ENCODE measurements at regions not wholly inside any gene's neighbourhood (a gene's known extent, or its start where the extent isn't known, plus 50 kb on each side); places are given as distances from the start of the nearest gene placed in this dataset.

DNA sequence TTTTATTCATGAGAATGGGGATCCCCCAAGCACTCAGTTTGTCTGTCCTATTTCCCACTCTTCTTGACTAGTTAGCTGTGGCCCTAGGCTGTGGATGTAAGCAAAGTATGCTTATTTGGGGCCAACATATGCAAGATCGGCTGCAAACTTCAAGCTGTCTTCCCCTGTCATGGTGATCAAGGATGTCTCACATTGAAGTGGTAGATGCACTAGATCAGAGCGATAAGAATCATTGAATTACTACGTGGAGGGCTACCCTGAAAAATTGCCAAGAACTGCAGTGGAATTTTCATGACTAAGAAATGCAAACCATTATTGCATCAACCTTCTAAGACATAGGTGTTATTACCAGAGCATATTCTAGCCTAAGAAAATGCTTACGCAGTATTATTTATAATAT is 527.4 kb downstream of the RNF144A start:
- TF ChIP-seq POLR2AphosphoS5 (IDR thresholded peaks at IDR 0.05): no peak
- TF ChIP-seq CTCF (IDR thresholded peaks at IDR 0.05): no peak
- no peak for TF ChIP-seq EP300 (IDR thresholded peaks at IDR 0.05)
- TF ChIP-seq POLR2A (IDR thresholded peaks at IDR 0.05; ENCODE audit: low read depth): no peak
- Histone ChIP-seq H3K36me3 (no peaks in the 10 kb centered on the region), H3K4me3 (no peak overlapping the region), H3K27me3 (no peaks in the 10 kb centered on the region), H3K27ac (replicated peaks in 1 of 4) (no peak overlapping the region), H3K4me1 (no peaks in the 10 kb centered on the region), H3K9me3 (no peaks in the 10 kb centered on the region)
- WGBS: 83% methylated on average over 4 of the region's 4 CpGs
- intact Hi-C loops (cut with DNase I): no loop called here
- no peak for DNase-seq (ENCODE audit: extremely low spot score)

- TF ChIP-seq POLR2AphosphoS5 (IDR thresholded peaks at IDR 0.05): no peak
- TF ChIP-seq POLR2A (IDR thresholded peaks at IDR 0.05; ENCODE audit: low read depth): no peak
- no peak for TF ChIP-seq EP300 (IDR thresholded peaks at IDR 0.05)
- TF ChIP-seq CTCF (IDR thresholded peaks at IDR 0.05): no peak
- 94% methylated on average over 11 of the region's 11 CpGs for WGBS
- Histone ChIP-seq H3K4me1 (no peaks in the 10 kb centered on the region), H3K36me3 (no peaks in the 10 kb centered on the region), H3K27ac (replicated peaks in 1 of 4) (no peak overlapping the region), H3K27me3 (no peaks in the 10 kb centered on the region), H3K9me3 (no peaks in the 10 kb centered on the region), H3K4me3 (no peak overlapping the region)
- intact Hi-C loops (cut with DNase I): no loop called here
- no peak for DNase-seq (ENCODE audit: extremely low spot score)
These were observed 531.5 kb downstream of the RNF144A start for GRCh38 chr2:7448578-7449264.

- H3K27me3 ChIP-seq: no peaks in the 10 kb centered on the region
- intact Hi-C loops (cut with DNase I): no loop called here
- TF ChIP-seq POLR2A (IDR thresholded peaks at IDR 0.05; ENCODE audit: low read depth): no peak
- TF ChIP-seq EP300 (IDR thresholded peaks at IDR 0.05): no peak
- TF ChIP-seq CTCF (IDR thresholded peaks at IDR 0.05): no peak
- TF ChIP-seq POLR2AphosphoS5 (IDR thresholded peaks at IDR 0.05): no peak
These were observed 532.1 kb downstream of the RNF144A start for GRCh38 chr2:7449298-7449697.

DNA sequence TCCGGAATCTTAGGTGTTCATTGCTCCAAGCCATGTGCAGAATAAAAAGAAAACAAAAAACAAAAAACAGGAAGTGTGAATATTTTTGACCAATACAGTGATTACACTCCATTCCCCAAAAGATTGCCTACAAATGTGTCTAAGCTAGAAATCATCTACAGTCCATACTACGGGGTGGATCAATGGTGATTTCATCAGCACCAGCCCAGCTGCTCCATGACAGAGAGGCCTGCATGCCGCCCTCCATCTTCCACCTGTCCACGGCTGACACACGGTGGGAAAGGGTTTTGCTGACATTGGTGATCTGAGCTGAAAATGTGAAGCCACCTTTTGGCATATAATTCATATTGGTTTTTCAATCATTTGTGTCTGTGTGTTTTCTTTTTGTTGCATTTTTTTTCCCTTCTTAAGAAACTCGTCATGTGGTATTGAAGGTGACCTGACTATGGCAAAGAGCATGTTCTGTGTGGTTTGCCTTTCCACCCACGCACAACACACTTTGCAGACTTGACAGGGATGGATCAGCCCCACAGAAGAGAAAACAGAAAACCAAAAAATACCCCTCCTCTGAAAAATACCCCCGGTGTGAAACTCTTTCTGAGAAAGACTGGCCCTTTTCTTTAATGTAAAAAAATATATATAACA is 533.1 kb downstream of the RNF144A start:
- intact Hi-C loops (cut with DNase I): no loop called here
- no peaks in the 10 kb centered on the region for H3K9me3 ChIP-seq
- no peak overlapping the region for H3K27ac ChIP-seq (replicated peaks in 1 of 4)
- no peaks in the 10 kb centered on the region for H3K36me3 ChIP-seq
- no peak for TF ChIP-seq POLR2AphosphoS5 (IDR thresholded peaks at IDR 0.05)
- TF ChIP-seq CTCF (IDR thresholded peaks at IDR 0.05): no peak
- no peak for TF ChIP-seq POLR2A (IDR thresholded peaks at IDR 0.05; ENCODE audit: low read depth)
- TF ChIP-seq EP300 (IDR thresholded peaks at IDR 0.05): no peak
- DNase-seq (ENCODE audit: extremely low spot score): no peak
- H3K4me1 ChIP-seq: no peaks in the 10 kb centered on the region
- H3K27me3 ChIP-seq: no peaks in the 10 kb centered on the region
- 89% methylated on average over 8 of the region's 8 CpGs for WGBS
- H3K4me3 ChIP-seq: no peak overlapping the region

More at GRCh38 chr2:7449298-7449697, 532.1 kb downstream of the RNF144A start:
- Histone ChIP-seq H3K27ac (replicated peaks in 1 of 4) (no peak overlapping the region), H3K4me1 (no peaks in the 10 kb centered on the region), H3K9me3 (no peaks in the 10 kb centered on the region), H3K36me3 (no peaks in the 10 kb centered on the region), H3K4me3 (no peak overlapping the region)
- no peak for DNase-seq (ENCODE audit: extremely low spot score)

All from esophagus muscularis mucosa (tissue), 4 donors.